ENCODE measurements at regions not wholly inside any gene's neighbourhood (a gene's known extent, or its start where the extent isn't known, plus 50 kb on each side); places are given as distances from the start of the nearest gene placed in this dataset.

DNA sequence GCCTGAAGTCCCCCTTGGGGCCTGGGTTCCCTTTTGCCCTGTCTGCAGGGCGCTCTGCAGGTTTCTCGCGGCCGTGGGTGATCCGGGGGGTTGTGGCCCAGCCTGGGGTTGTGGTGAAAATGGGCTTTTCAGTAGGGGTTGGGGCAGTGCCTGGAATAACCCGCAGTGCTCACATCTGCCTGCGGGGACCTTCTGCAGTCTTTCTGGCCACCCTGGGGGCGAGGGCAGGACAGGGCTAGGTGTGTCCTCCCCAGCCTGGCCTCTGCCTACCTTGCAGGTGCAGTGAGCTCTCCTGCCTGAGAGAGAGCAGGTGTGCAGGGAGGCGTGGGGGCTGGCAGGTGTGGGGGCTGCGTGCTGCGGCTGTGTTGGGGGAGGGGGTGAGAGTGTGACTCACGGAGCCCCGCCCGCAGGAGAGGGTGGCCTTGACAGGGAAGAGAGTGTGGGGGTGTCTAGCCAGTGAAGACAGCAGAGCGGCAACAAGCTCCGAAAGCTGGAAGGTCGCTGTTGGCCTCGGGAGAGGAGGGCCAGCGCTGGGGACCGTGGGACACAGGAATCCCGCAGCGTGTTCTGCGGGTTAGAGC lies 131.4 kb downstream of the MRPL36 start:
- DNase-seq (ENCODE audit: low spot score) (no peak), ATAC-seq (ENCODE audit: low FRiP score) (no peak)
- no peak for TF ChIP-seq CTCF (IDR thresholded peaks at IDR 0.05)

- DNase-seq (ENCODE audit: low spot score) (no peak), ATAC-seq (ENCODE audit: low FRiP score) (no peak)
- TF ChIP-seq CTCF (IDR thresholded peaks at IDR 0.05) = no peak
Measured at GRCh38 chr5:1667648-1668140, 131.9 kb downstream of the MRPL36 start.

GRCh38 chr5:1666812-1667588 lies 132.6 kb downstream of the MRPL36 start:
- TF ChIP-seq CTCF (IDR thresholded peaks at IDR 0.05) = no peak
- no peak for DNase-seq (ENCODE audit: low spot score)
- no peak for ATAC-seq (ENCODE audit: low FRiP score)

- no peak for DNase-seq (ENCODE audit: low spot score)
- TF ChIP-seq CTCF (IDR thresholded peaks at IDR 0.05) = no peak
Measured at GRCh38 chr5:1666221-1666620, 133.4 kb downstream of the MRPL36 start.

DNA sequence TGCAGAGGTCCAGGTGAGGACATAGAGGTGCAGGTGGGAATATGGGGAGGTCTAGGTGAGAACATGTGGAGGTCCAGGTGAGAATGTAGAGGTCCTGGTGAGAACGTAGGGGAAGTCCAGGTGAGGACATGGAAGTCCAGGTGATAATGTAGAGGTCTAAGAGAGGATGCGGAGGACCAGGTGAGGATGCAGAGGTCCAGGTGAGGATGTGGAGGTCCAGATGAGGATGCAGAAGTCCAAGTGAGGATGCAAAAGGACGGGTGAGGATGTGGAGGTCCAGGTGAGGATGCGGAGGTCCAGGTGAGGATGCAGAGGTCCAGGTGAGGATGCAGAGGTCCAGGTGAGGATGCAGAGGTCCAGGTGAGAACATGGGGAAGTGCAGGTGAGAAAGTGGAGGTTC lies 133.8 kb downstream of the MRPL36 start:
- TF ChIP-seq CTCF (IDR thresholded peaks at IDR 0.05) = no peak
- ATAC-seq (ENCODE audit: low FRiP score) (no peak), DNase-seq (ENCODE audit: low spot score) (no peak)

More at GRCh38 chr5:1666221-1666620, 133.4 kb downstream of the MRPL36 start:
- ATAC-seq (ENCODE audit: low FRiP score) = no peak

- DNase-seq (ENCODE audit: low spot score) (no peak), ATAC-seq (ENCODE audit: low FRiP score) (no peak)
- no peak for TF ChIP-seq CTCF (IDR thresholded peaks at IDR 0.05)
Measured at GRCh38 chr5:1665231-1665630, 134.4 kb downstream of the MRPL36 start.

- DNase-seq (ENCODE audit: low spot score) = no peak
- TF ChIP-seq CTCF (IDR thresholded peaks at IDR 0.05) = no peak
- ATAC-seq (ENCODE audit: low FRiP score) = no peak
Measured at GRCh38 chr5:1663186-1663585, 136.5 kb downstream of the MRPL36 start.
